A549 (cell line): ENCODE measurements at regions not wholly inside any gene's neighbourhood (a gene's known extent, or its start where the extent isn't known, plus 50 kb on each side); places are given as distances from the start of the nearest gene placed in this dataset.

ENCODE experiments used
- EP300 ChIP-seq, 2 experiments: fragments of >200 bp; sonication (Bioruptor Twin); formaldehyde crosslinking; IDR thresholded peaks; 2 replicates in 1 of 2; 3 replicates in 1 of 2; pipeline ENCODE4 v1.6.1; 2016 to 2017
- MAX ChIP-seq: IDR thresholded peaks from 2 replicates; pipeline ENCODE4 v1.6.1; 2012
- MYC ChIP-seq: IDR thresholded peaks from 2 replicates; pipeline ENCODE4 v1.6.1; 2012; ENCODE audit warnings: mild to moderate bottlenecking, inconsistent platforms, low read length, improper control_type of control experiment, borderline replicate concordance
- NR3C1 ChIP-seq: fragments of >200 bp; sonication (Bioruptor Twin); formaldehyde crosslinking; IDR thresholded peaks from 3 replicates; pipeline ENCODE4 v1.6.1; 2017
- POLR2A ChIP-seq: IDR thresholded peaks from 2 replicates; pipeline ENCODE4 v1.6.1; 2012; ENCODE audit warnings: mild to moderate bottlenecking, low read length
- POLR2AphosphoS2 ChIP-seq: conservative IDR thresholded peaks from 2 replicates; pipeline ENCODE4 v1.6.1; 2012; ENCODE audit warnings: low read length, improper control_type of control experiment, inconsistent platforms
- TF ChIP-seq, protein P1 (sequence below): fragments of >200 bp; sonication (Bioruptor Twin); formaldehyde crosslinking; IDR thresholded peaks from 3 replicates; pipeline ENCODE4 v1.5.1; 2016

DNA sequence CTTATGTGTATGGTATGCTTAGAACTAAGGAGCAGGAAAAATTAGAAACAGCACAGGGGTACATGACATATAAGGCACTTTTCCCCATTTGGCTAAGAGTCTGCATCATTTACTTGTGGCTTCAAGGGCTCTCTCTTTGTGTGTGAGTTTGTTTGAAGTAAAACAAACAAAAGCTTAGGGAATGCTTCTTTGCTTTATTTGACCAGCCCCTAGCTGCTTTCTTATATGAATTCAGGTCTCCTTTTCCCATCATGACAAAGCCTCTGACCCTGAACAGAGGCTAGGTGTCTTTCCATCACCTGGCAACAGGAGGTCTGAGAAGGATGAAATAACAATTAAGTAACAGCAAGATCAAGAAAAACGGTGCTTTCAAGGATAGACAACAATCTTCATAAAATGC lies 643.8 kb upstream of the ADGRL2 start:
- no peak for TF ChIP-seq EP300 (IDR thresholded peaks at IDR 0.05)
- TF ChIP-seq MAX, result no peak
- TF ChIP-seq, protein P1, sequence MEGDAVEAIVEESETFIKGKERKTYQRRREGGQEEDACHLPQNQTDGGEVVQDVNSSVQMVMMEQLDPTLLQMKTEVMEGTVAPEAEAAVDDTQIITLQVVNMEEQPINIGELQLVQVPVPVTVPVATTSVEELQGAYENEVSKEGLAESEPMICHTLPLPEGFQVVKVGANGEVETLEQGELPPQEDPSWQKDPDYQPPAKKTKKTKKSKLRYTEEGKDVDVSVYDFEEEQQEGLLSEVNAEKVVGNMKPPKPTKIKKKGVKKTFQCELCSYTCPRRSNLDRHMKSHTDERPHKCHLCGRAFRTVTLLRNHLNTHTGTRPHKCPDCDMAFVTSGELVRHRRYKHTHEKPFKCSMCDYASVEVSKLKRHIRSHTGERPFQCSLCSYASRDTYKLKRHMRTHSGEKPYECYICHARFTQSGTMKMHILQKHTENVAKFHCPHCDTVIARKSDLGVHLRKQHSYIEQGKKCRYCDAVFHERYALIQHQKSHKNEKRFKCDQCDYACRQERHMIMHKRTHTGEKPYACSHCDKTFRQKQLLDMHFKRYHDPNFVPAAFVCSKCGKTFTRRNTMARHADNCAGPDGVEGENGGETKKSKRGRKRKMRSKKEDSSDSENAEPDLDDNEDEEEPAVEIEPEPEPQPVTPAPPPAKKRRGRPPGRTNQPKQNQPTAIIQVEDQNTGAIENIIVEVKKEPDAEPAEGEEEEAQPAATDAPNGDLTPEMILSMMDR, result no peak
- no peak for TF ChIP-seq NR3C1
- TF ChIP-seq POLR2A, result no peak
- TF ChIP-seq POLR2AphosphoS2, result no peak
- no peak for TF ChIP-seq MYC
